ENCODE measurements at regions not wholly inside any gene's neighbourhood (a gene's known extent, or its start where the extent isn't known, plus 50 kb on each side); places are given as distances from the start of the nearest gene placed in this dataset.

DNA sequence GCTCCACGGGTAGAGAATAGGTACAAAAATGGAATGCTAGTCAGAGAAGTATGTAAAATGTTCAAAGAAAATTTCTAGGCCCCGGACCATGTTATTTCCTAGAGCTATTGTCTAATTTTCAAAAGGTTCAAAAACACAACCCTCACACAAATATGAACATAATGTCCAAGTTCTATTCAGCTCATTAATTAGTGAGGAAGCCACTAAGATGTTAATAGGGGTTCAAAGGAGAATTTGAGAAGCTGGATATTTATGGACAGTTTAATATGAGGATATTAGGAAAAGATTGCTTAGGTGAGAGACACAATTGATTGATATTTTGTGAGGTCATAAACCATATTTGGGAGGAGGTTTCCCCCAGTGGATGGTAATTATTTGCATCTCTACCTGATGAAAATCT, 710.6 kb upstream of the ID2 start:
- Histone ChIP-seq H3K36me3 (ENCODE audit: insufficient read depth) (no peaks in the 10 kb centered on the region), H3K4me3 (ENCODE audit: low read depth, low read length) (no peak overlapping the region), H3K27ac (ENCODE audit: low read depth) (no peak overlapping the region), H3K4me1 (ENCODE audit: insufficient read depth) (no peaks in the 10 kb centered on the region)
- no peak for DNase-seq (ENCODE audit: extremely low spot score)
- 92% methylated on average over 2 of the region's 2 CpGs for WGBS

DNA sequence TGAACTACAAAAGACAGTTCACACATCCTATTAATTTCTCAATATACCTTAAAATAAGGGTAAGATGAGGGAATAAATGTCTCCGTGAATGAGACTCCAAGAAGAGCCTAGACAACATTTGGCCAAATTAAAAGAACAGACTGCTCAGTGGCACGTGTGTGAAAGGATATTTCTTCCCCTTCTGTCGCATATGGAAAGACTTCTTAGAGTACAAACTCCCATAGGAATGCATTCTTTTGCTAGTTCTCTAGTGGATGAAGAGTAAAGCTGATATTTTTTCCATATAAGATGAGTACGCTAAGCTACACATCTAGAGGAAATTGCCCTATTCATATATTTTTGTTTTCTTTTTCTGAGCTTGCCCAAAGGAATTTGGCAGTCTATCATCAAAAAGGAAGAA, 710.0 kb upstream of the ID2 start:
- Histone ChIP-seq H3K4me1 (ENCODE audit: insufficient read depth) (no peaks in the 10 kb centered on the region), H3K27ac (ENCODE audit: low read depth) (no peak overlapping the region), H3K4me3 (ENCODE audit: low read depth, low read length) (no peak overlapping the region), H3K36me3 (ENCODE audit: insufficient read depth) (no peaks in the 10 kb centered on the region)
- WGBS = 89% methylated on average over 4 of the region's 4 CpGs
- DNase-seq (ENCODE audit: extremely low spot score) = no peak

DNA sequence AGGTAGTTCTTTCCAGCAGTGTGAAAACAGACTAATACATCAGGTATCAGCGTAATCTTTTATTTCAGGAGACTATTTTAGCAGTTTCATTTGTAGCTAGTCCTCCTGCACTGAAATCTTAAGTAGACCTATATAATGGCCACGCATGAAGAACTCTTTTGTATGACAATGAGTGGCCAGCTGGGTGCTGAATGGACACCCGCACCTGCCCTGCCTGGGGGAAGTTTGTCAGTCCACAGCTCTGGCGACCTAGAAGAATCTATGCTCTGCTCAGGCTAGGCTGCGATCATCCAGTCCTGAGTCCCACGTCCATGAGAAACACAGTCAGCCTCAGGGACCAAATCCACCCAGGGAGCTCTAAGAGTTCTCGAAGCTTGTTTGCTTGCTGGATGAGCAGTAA, 709.2 kb upstream of the ID2 start:
- WGBS = 97% methylated on average over 7 of the region's 7 CpGs

DNA sequence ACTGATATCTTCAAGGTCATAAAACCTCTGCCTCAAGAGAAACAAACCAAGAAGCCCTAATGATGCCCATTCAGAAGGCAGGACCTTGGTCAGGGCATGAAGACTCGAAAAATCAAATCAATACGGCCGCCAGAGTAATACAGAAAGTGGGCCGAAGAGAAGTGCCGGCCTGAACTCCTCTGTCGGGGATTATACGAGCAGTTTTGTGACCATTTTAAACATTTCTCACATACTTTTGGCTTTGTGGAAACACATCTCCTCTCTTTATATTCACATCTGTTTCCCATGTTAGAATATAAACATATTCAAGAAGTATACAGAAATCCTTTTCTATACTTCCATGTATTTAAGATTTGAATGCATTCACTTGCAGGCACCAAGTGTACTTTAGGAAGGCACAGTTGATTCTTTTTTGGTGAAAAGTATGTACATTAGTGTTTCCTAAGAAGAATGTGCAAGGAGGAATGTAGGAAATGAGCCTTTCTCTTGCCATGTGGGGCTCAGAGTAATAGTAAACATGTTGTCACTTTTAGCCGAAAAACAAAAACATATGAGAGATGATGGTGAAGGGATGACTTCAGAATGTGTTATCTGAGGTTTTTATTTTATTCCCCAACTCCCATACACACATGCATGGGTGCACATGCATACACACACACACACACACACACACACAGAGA, 707.9 kb upstream of the ID2 start:
- WGBS = 70% methylated on average over 8 of the region's 8 CpGs
- H3K4me3 ChIP-seq (ENCODE audit: low read depth, low read length) = no peak overlapping the region
- no peak for DNase-seq (ENCODE audit: extremely low spot score)
- no peak overlapping the region for H3K27ac ChIP-seq (ENCODE audit: low read depth)
- H3K4me1 ChIP-seq (ENCODE audit: insufficient read depth) = no peaks in the 10 kb centered on the region
- no peaks in the 10 kb centered on the region for H3K36me3 ChIP-seq (ENCODE audit: insufficient read depth)

More for the DNA sequence above, 709.2 kb upstream of the ID2 start:
- H3K36me3 ChIP-seq (ENCODE audit: insufficient read depth) = no peaks in the 10 kb centered on the region
- DNase-seq (ENCODE audit: extremely low spot score) = no peak
- no peak overlapping the region for H3K4me3 ChIP-seq (ENCODE audit: low read depth, low read length)
- H3K27ac ChIP-seq (ENCODE audit: low read depth) = no peak overlapping the region
- H3K4me1 ChIP-seq (ENCODE audit: insufficient read depth) = no peaks in the 10 kb centered on the region

DNA sequence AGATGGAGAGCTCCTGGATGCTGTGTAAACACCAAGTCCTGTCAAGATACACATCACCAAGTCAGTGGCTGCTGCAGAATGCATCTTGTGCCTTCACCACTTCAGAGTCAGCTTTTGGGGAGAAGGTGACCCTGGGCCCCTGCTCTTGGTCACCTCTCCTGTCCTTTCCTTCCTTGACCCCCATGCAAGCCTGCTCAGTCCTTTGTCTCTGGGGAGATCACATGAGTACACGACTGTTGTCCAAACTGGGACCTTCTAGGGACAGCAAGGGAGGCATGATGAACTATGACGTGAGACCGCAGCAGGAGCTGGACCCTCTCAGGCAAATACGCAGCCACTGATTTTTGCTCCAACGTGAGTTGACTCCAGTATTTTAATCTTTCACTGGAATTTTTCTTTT, 706.9 kb upstream of the ID2 start:
- no peak for DNase-seq (ENCODE audit: extremely low spot score)
- no peak overlapping the region for H3K27ac ChIP-seq (ENCODE audit: low read depth)
- no peaks in the 10 kb centered on the region for H3K36me3 ChIP-seq (ENCODE audit: insufficient read depth)
- no peaks in the 10 kb centered on the region for H3K4me1 ChIP-seq (ENCODE audit: insufficient read depth)
- WGBS = 94% methylated on average over 5 of the region's 5 CpGs
- no peak overlapping the region for H3K4me3 ChIP-seq (ENCODE audit: low read depth, low read length)

DNA sequence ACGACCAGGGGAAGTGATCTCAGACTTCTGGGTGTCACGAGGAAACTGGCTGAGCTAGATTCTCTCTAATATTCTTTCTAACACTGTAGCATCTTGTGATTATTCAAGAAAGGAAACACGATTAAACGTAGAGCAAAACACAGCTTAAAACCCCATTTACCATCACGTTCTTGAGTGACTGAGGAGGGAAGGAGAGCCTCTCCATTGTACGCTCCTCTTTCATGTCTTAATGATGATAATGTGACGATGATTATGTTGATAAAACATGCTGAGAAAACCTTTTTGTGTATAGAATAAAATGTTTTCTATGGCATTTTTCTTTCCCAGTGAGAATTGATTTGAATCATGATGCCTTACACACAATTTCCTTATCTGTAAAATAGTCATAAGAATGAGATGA, 705.6 kb upstream of the ID2 start:
- Histone ChIP-seq H3K4me3 (ENCODE audit: low read depth, low read length) (no peak overlapping the region), H3K27ac (ENCODE audit: low read depth) (no peak overlapping the region), H3K4me1 (ENCODE audit: insufficient read depth) (no peaks in the 10 kb centered on the region), H3K36me3 (ENCODE audit: insufficient read depth) (no peaks in the 10 kb centered on the region)
- WGBS = 80% methylated on average over 7 of the region's 7 CpGs
- DNase-seq (ENCODE audit: extremely low spot score) = no peak

DNA sequence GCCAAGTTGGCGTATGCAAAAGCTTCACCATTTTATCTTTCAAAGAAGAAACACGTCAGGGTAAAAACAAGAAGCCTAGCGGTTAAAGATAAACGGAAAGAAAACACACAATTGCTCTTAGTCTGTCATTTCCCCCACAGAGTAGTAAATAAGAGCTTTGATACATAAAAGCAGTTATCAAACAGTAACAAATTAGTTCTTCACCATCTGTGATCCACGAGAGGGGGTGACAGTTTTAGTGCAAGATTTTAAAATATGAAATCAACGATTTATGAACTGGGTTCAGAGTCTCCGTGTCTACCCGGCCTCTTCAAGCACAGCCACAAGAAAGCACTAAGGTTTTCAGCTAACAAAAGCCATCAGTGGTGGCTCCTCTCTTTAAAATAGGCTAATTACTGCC, 703.9 kb upstream of the ID2 start:
- no peak overlapping the region for H3K27ac ChIP-seq (ENCODE audit: low read depth)
- no peak overlapping the region for H3K4me3 ChIP-seq (ENCODE audit: low read depth, low read length)
- DNase-seq (ENCODE audit: extremely low spot score) = no peak
- no peaks in the 10 kb centered on the region for H3K4me1 ChIP-seq (ENCODE audit: insufficient read depth)
- no peaks in the 10 kb centered on the region for H3K36me3 ChIP-seq (ENCODE audit: insufficient read depth)
- WGBS = 65% methylated on average over 8 of the region's 8 CpGs

DNA sequence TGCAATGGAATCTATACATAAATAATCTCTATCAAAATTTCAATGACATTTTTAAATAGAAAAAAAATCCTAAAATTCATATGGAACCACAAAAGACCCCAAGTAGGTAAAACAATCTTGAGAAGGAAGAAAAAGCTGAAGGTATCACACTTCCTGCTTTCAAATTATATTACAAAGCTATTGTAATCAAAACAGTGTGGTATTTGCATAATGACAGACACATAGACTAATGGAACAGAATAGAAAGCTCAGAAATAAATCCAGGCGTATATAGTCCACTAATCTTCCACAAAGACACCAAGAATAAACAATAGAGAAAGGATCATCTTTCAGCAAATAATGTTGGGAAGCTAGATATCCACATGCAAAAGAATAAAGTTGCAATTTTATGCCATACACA, 699.8 kb upstream of the ID2 start:
- Histone ChIP-seq H3K4me1 (ENCODE audit: insufficient read depth) (no peaks in the 10 kb centered on the region), H3K27ac (ENCODE audit: low read depth) (no peak overlapping the region), H3K4me3 (ENCODE audit: low read depth, low read length) (no peak overlapping the region), H3K36me3 (ENCODE audit: insufficient read depth) (no peaks in the 10 kb centered on the region)
- 96% methylated on average over 1 of the region's 1 CpG for WGBS
- DNase-seq (ENCODE audit: extremely low spot score) = no peak

DNA sequence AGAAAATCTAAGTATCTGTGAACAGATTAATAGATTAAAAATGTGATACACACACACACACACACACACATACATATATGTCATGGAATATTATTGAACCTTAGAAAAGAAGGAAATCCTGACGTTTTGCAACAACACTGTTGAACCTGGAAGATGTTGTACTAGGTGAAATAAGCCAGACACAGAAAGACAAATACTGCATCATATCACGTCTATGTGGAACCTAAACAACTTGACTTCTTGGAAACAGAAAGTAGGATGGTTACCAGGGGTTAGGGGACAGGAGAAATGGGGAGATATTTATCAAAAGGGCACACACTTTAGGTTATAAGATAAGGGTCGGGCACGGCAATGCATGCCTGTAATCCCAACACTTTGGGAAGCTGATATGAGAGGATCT, 698.4 kb upstream of the ID2 start:
- DNase-seq (ENCODE audit: extremely low spot score) = no peak
- H3K4me3 ChIP-seq (ENCODE audit: low read depth, low read length) = no peak overlapping the region
- WGBS = 72% methylated on average over 4 of the region's 4 CpGs
- no peaks in the 10 kb centered on the region for H3K36me3 ChIP-seq (ENCODE audit: insufficient read depth)
- H3K4me1 ChIP-seq (ENCODE audit: insufficient read depth) = no peaks in the 10 kb centered on the region
- H3K27ac ChIP-seq (ENCODE audit: low read depth) = no peak overlapping the region

DNA sequence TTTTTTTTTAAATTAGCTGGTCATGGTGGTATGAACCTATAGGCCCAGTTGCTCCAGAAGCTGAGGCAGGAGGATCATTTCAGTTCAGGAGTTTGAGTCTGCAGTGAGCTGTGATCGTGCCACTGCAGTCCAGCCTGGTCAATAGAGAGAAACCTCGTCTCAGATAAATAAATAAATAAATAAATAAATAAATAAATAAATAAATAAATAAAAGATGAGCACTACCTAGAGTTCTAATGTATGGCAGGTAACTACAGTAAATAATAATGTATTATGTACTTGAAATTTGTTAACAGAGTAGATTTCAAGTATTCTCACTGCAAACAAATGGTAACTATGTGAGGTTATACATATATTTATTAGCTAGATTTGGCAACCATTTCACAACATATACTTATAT, 697.9 kb upstream of the ID2 start:
- Histone ChIP-seq H3K36me3 (ENCODE audit: insufficient read depth) (no peaks in the 10 kb centered on the region), H3K4me3 (ENCODE audit: low read depth, low read length) (no peak overlapping the region), H3K27ac (ENCODE audit: low read depth) (no peak overlapping the region), H3K4me1 (ENCODE audit: insufficient read depth) (no peaks in the 10 kb centered on the region)
- 96% methylated on average over 2 of the region's 2 CpGs for WGBS
- DNase-seq (ENCODE audit: extremely low spot score) = no peak

DNA sequence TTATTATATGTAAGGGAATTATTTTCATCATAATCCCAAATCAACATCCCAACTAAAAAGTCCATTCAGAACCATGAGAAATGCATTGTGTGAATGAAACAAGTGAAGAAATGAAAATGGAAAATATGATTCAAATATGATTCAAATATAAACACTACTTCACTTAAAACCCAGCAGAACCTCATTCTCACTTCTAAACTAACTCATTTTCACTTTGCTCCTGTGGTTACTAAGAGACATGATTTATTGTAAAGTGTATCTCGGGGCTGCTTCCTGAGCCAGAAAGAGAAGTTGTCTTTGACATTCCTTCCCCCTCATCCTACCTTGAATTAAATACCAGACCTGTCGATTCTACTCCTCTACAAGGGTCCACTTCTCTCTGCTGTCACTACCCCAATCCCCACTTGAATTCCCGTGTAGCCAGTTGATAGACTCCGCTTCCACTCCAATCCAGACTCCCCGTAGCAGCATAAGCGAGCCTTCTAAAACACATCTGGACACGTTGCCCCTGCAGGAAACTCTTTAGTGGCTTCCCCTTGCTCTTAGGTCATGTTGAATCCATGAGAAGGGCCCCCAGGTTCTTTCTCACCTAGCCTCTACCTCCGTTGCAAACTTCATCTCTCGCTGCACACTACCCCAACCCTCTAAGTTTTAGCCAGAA, 697.0 kb upstream of the ID2 start:
- H3K4me3 ChIP-seq (ENCODE audit: low read depth, low read length) = no peak overlapping the region
- no peaks in the 10 kb centered on the region for H3K4me1 ChIP-seq (ENCODE audit: insufficient read depth)
- 83% methylated on average over 9 of the region's 9 CpGs for WGBS
- H3K36me3 ChIP-seq (ENCODE audit: insufficient read depth) = no peaks in the 10 kb centered on the region
- no peak overlapping the region for H3K27ac ChIP-seq (ENCODE audit: low read depth)
- DNase-seq (ENCODE audit: extremely low spot score) = no peak

DNA sequence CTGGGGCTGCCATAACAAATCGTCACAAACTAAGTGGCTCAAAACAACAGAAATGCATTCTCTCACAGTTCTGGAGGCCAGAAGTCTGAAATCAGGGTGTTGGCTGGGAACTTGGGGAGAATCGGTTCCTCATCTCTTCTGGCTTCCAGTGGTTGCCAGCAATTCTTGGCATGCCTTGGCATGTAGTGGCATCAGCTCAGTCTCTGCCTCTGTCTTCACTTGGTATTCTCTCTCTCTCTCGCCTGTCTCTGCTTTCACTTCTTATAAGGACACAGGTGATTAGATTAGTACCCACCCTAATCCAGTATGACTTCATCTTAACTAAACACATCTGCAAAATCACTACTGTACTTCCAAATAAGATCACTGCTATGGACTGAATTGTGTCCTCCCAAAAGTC, 695.4 kb upstream of the ID2 start:
- DNase-seq (ENCODE audit: extremely low spot score) = no peak
- Histone ChIP-seq H3K4me1 (ENCODE audit: insufficient read depth) (no peaks in the 10 kb centered on the region), H3K27ac (ENCODE audit: low read depth) (no peak overlapping the region), H3K36me3 (ENCODE audit: insufficient read depth) (no peaks in the 10 kb centered on the region), H3K4me3 (ENCODE audit: low read depth, low read length) (no peak overlapping the region)
- 82% methylated on average over 3 of the region's 3 CpGs for WGBS

DNA sequence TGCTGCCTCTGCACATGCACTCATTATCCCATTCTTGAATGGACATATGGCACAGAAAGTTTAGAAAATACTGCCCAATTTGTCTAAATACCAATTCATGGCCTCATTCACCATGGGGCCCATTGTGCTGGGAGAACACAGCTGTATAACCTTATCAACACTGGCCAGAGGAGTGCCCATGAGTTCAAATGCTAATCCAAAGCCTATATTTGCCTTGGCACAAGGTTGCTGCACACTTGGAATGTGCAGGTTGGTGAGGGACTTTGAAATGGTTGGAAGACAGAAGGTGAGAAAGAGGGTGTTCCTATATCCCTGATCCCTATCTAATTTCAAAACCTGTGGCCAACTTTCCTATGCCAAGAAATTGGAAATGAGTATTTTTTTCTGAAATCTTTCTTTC, 693.9 kb upstream of the ID2 start:
- no peak overlapping the region for H3K27ac ChIP-seq (ENCODE audit: low read depth)
- DNase-seq (ENCODE audit: extremely low spot score) = no peak

DNA sequence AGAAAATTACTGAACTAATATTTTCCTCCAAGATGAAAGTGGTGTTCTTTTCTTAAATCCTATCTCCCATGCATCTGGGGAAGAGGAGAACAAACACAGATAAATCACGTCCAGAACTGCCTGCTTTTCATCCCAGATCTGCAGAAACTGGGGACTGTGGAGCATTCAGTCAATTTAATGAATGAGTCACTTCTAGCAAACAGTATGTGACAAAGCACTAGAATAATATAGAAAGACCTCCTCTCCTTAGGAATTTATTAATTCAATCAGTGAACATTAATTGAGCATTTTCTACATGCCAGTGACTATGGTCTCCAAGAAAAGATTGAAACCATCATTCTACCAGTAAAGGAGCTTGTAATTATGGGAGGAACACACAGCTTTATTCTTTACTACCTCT, 693.4 kb upstream of the ID2 start:
- Histone ChIP-seq H3K4me1 (ENCODE audit: insufficient read depth) (no peaks in the 10 kb centered on the region), H3K36me3 (ENCODE audit: insufficient read depth) (no peaks in the 10 kb centered on the region), H3K27ac (ENCODE audit: low read depth) (no peak overlapping the region), H3K4me3 (ENCODE audit: low read depth, low read length) (no peak overlapping the region)
- WGBS = 78% methylated on average over 1 of the region's 1 CpG
- no peak for DNase-seq (ENCODE audit: extremely low spot score)

More for the DNA sequence above, 693.9 kb upstream of the ID2 start:
- Histone ChIP-seq H3K4me3 (ENCODE audit: low read depth, low read length) (no peak overlapping the region), H3K4me1 (ENCODE audit: insufficient read depth) (no peaks in the 10 kb centered on the region), H3K36me3 (ENCODE audit: insufficient read depth) (no peaks in the 10 kb centered on the region)

DNA sequence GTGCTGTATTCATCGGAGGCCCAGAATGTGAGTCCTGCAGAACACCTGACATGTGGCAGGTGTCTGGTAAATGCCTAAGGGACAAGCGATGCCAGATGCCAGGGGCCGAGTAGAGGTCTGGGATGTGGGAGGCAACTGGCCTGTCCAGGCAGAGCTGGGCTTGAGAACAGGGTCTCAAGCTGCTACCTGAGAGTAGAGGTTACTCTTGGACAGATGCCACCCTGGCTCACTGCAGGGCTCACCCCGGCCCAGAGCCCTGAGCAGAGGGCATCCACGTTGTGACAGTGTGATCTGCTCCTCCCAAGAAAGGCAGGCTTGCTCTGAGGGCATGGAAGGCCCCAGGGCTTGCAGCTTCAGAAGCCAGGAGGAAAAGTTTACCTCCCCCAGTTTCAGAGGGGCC, 692.0 kb upstream of the ID2 start:
- WGBS = 97% methylated on average over 5 of the region's 5 CpGs
- no peaks in the 10 kb centered on the region for H3K4me1 ChIP-seq (ENCODE audit: insufficient read depth)
- no peak overlapping the region for H3K27ac ChIP-seq (ENCODE audit: low read depth)
- no peak overlapping the region for H3K4me3 ChIP-seq (ENCODE audit: low read depth, low read length)
- no peaks in the 10 kb centered on the region for H3K36me3 ChIP-seq (ENCODE audit: insufficient read depth)
- no peak for DNase-seq (ENCODE audit: extremely low spot score)
